SK-N-MC (cell line): ENCODE measurements at regions not wholly inside any gene's neighbourhood (a gene's known extent, or its start where the extent isn't known, plus 50 kb on each side); places are given as distances from the start of the nearest gene placed in this dataset.

Experiments used
- EZH2 ChIP-seq: fragments of 200-600 bp; sonication (generic); IDR thresholded peaks from one replicate; pipeline ENCODE4 v1.6.1; 2017; ENCODE audit warnings: antibody characterized with exemption
- POLR2AphosphoS5 ChIP-seq: IDR thresholded peaks from 2 replicates; pipeline ENCODE4 v1.6.1; 2012; ENCODE audit warnings: mild to moderate bottlenecking, low read depth, low read length, borderline replicate concordance

DNA sequence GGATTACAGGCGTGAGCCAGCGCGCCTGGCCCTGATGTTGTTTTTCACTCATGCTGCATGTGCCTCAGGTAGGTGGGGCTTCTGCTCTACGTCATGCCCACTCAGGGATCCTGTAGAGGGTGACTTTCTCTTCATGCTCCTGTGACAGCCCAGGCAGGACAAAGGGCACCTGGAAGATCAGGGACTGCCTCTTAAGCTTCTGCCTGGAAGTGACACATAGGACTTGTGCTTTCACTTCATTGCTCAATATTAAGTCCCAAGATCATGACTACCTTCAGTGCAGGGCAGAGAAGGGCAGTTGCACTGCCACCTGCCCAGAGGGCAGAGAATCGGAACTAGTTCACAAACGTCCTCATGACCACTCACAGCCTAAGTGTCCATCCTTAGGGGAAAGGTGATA is 249.5 kb upstream of the SULF2 start:
- TF ChIP-seq EZH2 (no peak), POLR2AphosphoS5 (no peak)
